ENCODE measurements at regions not wholly inside any gene's neighbourhood (a gene's known extent, or its start where the extent isn't known, plus 50 kb on each side); places are given as distances from the start of the nearest gene placed in this dataset.

GRCh38 chr2:19592197-19592596, 233.8 kb upstream of the OSR1 start:
- Histone ChIP-seq H2AFZ (ENCODE audit: low read length) (no peak overlapping the region), H3K4me1 (ENCODE audit: insufficient read depth, low read length) (no peaks in the 10 kb centered on the region), H3K23me2 (ENCODE audit: insufficient read length, low read depth, low read length, poor library complexity, severe bottlenecking) (no peaks in the 10 kb centered on the region), H3K79me2 (ENCODE audit: insufficient read depth, low read length) (no peaks in the 10 kb centered on the region), H3K4ac (ENCODE audit: low read depth, low read length) (no peak overlapping the region), H2BK15ac (ENCODE audit: low read depth, low read length) (no peak overlapping the region), H3K18ac (ENCODE audit: insufficient read length, low read depth, low read length) (no peak overlapping the region), H3K56ac (ENCODE audit: insufficient read length, low read depth, low read length) (no peak overlapping the region), H3K27ac (ENCODE audit: insufficient read length, low read depth, low read length) (no peak overlapping the region), H2BK120ac (ENCODE audit: low read depth, low read length, poor library complexity, severe bottlenecking) (no peak overlapping the region), H3T11ph (ENCODE audit: low read length) (no peak overlapping the region), H2BK20ac (ENCODE audit: low read depth, low read length, poor library complexity, severe bottlenecking) (no peak overlapping the region), H2BK5ac (ENCODE audit: insufficient read length, low read length) (no peak overlapping the region), H3K79me1 (ENCODE audit: insufficient read depth, low read depth, low read length, poor library complexity, severe bottlenecking) (no peaks in the 10 kb centered on the region), H3K23ac (ENCODE audit: insufficient read length, low read depth, low read length) (no peak overlapping the region), H4K91ac (ENCODE audit: insufficient read length, low read depth, low read length) (no peak overlapping the region), H3K9ac (ENCODE audit: extremely low read depth, insufficient read length, low read length) (no peak overlapping the region), H2AK5ac (ENCODE audit: insufficient read length, low read length) (no peak overlapping the region), H3K9me3 (ENCODE audit: control insufficient read depth, low read depth, low read length) (no peaks in the 10 kb centered on the region), H4K20me1 (ENCODE audit: control insufficient read depth, insufficient read depth, insufficient read length) (no peaks in the 10 kb centered on the region), H3K27me3 (ENCODE audit: insufficient read depth, low read length) (no peaks in the 10 kb centered on the region), H3K4me2 (ENCODE audit: insufficient read depth, insufficient read length, low read length) (no peak overlapping the region), H4K5ac (ENCODE audit: insufficient read length, low read depth, low read length) (no peak overlapping the region), H2BK12ac (ENCODE audit: insufficient read length, low read depth, low read length) (no peak overlapping the region), H3K14ac (ENCODE audit: insufficient read depth, low read length) (no peak overlapping the region), H4K8ac (replicated peaks; ENCODE audit: insufficient read length, low read depth, low read length) (no peak overlapping the region)
- DNase-seq, result no peak
- no peak for TF ChIP-seq CTCF (conservative IDR thresholded peaks at IDR 0.05)
- Mint-ChIP-seq H3K27me3 (ENCODE audit: low read depth) (peaks cover 3% of the 10 kb centered on the region), H3K36me3 (ENCODE audit: insufficient read depth in 1 of 3, low read depth in 3 of 3) (no peaks in the 10 kb centered on the region), H3K27ac (no peak overlapping the region), H3K9me3 (no peaks in the 10 kb centered on the region), H3K4me1 (peaks cover 4 to 5% of the 10 kb centered on the region in 2 experiments), H3K4me3 (no peak overlapping the region)

All from H9 (cell line).